SK-N-SH (cell line): ENCODE measurements at regions not wholly inside any gene's neighbourhood (a gene's known extent, or its start where the extent isn't known, plus 50 kb on each side); places are given as distances from the start of the nearest gene placed in this dataset.

Source experiments
- CHD2 ChIP-seq: fragments of 150-350 bp; IDR thresholded peaks from 2 replicates; pipeline ENCODE4 v1.6.1; 2018; ENCODE audit warnings: low read length; ENCODE audit not compliant: partially characterized antibody
- CTCF ChIP-seq: fragments of 200-600 bp; sonication (generic); IDR thresholded peaks from 2 replicates; pipeline ENCODE4 v1.6.1; 2017; ENCODE audit warnings: antibody characterized with exemption, mild to moderate bottlenecking, moderate library complexity
- EZH2phosphoT487 ChIP-seq: fragments of 200-600 bp; sonication (generic); IDR thresholded peaks from 2 replicates; pipeline ENCODE4 v1.6.1; 2017; ENCODE audit warnings: low read depth, mixed run types, mild to moderate bottlenecking, antibody characterized with exemption, moderate library complexity, borderline replicate concordance
- JUND ChIP-seq: IDR thresholded peaks from 2 replicates; pipeline ENCODE4 v1.4.0; 2012
- TF ChIP-seq, protein P1 (sequence below): IDR thresholded peaks from 2 replicates; pipeline ENCODE4 v1.6.1; 2012; ENCODE audit warnings: mild to moderate bottlenecking, low read depth, low read length, moderate library complexity

DNA sequence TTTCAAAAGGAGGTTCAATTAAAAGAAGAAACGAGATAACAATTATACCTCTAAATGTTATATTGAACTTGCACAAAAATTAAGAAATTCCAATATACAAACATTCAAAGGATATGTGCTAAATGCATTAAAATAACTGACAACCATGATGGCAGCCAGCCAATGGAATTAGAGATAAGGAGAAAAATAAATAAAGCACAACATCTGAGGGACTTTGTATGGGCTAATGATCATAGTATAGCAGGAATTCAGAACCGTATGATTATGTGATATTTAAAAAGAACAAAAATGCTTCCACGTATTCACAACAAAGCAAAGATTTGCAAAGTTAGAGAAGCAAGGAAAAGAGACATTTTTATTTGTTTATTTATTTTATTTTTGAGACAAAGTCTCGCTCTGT, 1103.0 kb downstream of the CBLN2 start:
- TF ChIP-seq CTCF = no peak
- TF ChIP-seq JUND = no peak
- TF ChIP-seq EZH2phosphoT487 = no peak
- TF ChIP-seq CHD2 = no peak
- TF ChIP-seq, protein P1, sequence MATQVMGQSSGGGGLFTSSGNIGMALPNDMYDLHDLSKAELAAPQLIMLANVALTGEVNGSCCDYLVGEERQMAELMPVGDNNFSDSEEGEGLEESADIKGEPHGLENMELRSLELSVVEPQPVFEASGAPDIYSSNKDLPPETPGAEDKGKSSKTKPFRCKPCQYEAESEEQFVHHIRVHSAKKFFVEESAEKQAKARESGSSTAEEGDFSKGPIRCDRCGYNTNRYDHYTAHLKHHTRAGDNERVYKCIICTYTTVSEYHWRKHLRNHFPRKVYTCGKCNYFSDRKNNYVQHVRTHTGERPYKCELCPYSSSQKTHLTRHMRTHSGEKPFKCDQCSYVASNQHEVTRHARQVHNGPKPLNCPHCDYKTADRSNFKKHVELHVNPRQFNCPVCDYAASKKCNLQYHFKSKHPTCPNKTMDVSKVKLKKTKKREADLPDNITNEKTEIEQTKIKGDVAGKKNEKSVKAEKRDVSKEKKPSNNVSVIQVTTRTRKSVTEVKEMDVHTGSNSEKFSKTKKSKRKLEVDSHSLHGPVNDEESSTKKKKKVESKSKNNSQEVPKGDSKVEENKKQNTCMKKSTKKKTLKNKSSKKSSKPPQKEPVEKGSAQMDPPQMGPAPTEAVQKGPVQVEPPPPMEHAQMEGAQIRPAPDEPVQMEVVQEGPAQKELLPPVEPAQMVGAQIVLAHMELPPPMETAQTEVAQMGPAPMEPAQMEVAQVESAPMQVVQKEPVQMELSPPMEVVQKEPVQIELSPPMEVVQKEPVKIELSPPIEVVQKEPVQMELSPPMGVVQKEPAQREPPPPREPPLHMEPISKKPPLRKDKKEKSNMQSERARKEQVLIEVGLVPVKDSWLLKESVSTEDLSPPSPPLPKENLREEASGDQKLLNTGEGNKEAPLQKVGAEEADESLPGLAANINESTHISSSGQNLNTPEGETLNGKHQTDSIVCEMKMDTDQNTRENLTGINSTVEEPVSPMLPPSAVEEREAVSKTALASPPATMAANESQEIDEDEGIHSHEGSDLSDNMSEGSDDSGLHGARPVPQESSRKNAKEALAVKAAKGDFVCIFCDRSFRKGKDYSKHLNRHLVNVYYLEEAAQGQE = no peak
